ENCODE measurements at regions not wholly inside any gene's neighbourhood (a gene's known extent, or its start where the extent isn't known, plus 50 kb on each side); places are given as distances from the start of the nearest gene placed in this dataset.

GRCh38 chr16:79543219-79543618, 57.3 kb downstream of the MAF start:
- H3K9me3 Mint-ChIP-seq = no peaks in the 10 kb centered on the region
- H3K4me3 Mint-ChIP-seq = no peak overlapping the region
- no peak overlapping the region for H3K27ac Mint-ChIP-seq
- peaks cover 9% of the 10 kb centered on the region for H3K27me3 Mint-ChIP-seq (ENCODE audit: low read depth)
- no peaks in the 10 kb centered on the region for H3K36me3 Mint-ChIP-seq (ENCODE audit: low read depth)
- H3K4me1 Mint-ChIP-seq (ENCODE audit: low read depth) = no peaks in the 10 kb centered on the region
- DNase-seq (ENCODE audit: low spot score) = no peak

DNA sequence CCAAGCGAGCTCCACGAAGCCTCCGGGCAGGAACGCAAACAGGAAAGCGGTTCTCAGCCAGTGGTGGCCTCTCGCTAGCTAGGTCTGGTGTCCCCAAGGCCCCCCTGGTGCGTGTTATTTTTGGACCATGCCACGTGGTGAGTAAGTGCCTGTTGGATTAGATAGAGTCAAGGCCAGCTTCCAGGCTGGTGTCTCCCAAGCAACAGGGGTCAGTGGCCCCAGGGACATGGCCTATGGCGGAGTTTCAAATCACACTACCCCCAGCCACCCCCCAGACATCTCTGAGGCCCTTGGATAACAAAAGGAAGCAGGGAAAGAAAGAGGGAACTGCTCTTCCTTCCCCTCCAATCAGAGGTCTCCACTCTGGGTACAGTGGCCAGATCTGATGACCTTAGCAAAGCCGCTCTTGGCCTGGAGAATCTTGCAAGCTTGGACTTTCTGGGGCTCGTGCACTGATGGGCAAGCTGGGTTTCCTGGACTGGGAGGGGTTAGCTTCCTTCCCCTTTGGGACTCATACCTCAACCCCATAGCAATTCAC, 58.2 kb downstream of the MAF start:
- H3K27ac Mint-ChIP-seq = no peak overlapping the region
- H3K36me3 Mint-ChIP-seq (ENCODE audit: low read depth) = no peaks in the 10 kb centered on the region
- no peaks in the 10 kb centered on the region for H3K9me3 Mint-ChIP-seq
- no peak overlapping the region for H3K4me3 Mint-ChIP-seq
- no peak for DNase-seq (ENCODE audit: low spot score)
- peaks cover 8% of the 10 kb centered on the region for H3K27me3 Mint-ChIP-seq (ENCODE audit: low read depth)
- no peaks in the 10 kb centered on the region for H3K4me1 Mint-ChIP-seq (ENCODE audit: low read depth)

DNA sequence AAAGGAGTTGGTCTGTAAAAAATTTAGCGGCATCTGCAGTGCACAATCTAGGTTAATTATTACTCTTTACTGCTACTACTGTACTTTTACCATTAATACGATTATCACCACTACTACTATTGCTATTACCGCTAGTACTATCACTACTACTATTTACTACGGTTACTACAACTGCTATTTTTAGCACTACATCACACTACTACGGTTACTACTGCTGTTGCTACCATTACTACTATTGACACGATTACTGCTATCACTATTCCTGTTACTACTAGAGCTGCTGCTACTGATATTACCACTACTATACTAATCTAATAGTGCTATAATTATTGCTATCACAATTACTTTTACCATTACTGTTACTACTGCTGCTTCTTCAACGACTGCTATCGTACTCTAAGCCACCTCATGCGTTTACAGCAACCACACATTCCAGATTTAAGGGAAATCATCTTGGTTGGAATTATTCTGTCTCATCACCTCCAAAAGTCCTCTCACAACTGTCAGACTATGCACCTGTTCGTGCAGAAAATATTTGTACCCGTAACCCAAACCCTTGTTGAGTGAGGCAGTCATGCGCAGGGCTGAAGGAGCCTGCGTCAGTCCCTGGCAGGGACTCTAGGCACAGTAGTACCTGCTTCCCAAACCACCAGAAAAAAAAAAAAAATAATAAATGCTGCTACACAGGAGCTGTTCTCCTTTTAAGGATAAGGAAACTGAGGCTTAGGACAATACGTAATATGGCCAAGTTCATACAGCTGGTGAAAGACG, 59.5 kb downstream of the MAF start:
- DNase-seq (ENCODE audit: low spot score) = no peak
- Mint-ChIP-seq H3K27ac (no peak overlapping the region), H3K36me3 (ENCODE audit: low read depth) (no peaks in the 10 kb centered on the region), H3K9me3 (no peaks in the 10 kb centered on the region), H3K4me3 (no peak overlapping the region), H3K4me1 (ENCODE audit: low read depth) (no peaks in the 10 kb centered on the region), H3K27me3 (ENCODE audit: low read depth) (peaks cover 2% of the 10 kb centered on the region)

- H3K4me1 Mint-ChIP-seq (ENCODE audit: low read depth) = no peaks in the 10 kb centered on the region
- H3K9me3 Mint-ChIP-seq = no peaks in the 10 kb centered on the region
- no peak for DNase-seq (ENCODE audit: low spot score)
- H3K27ac Mint-ChIP-seq = no peak overlapping the region
- H3K27me3 Mint-ChIP-seq (ENCODE audit: low read depth) = no peaks in the 10 kb centered on the region
- H3K4me3 Mint-ChIP-seq = no peak overlapping the region
- H3K36me3 Mint-ChIP-seq (ENCODE audit: low read depth) = no peaks in the 10 kb centered on the region
These were observed 63.0 kb downstream of the MAF start for GRCh38 chr16:79537584-79537983.

DNA sequence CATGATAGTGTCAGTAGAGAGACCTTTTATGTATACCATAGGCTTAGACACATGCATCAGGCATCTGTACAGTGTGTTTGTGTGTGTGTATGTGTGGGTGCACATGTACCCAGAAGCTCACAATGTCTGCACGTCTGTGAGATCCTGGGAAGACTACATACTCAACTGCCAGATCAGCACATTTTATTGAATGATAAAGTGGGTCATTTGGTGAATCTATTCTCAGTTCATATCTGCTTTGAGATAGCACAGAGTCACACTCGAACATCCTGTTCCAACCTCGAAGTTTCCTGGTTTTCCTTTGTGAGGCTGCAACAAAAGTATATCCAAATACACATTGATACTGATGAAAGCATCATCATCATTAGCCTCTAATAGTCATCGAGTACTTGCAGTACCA, 63.6 kb downstream of the MAF start:
- H3K9me3 Mint-ChIP-seq = no peaks in the 10 kb centered on the region
- H3K4me1 Mint-ChIP-seq (ENCODE audit: low read depth) = no peaks in the 10 kb centered on the region
- no peaks in the 10 kb centered on the region for H3K27me3 Mint-ChIP-seq (ENCODE audit: low read depth)
- no peaks in the 10 kb centered on the region for H3K36me3 Mint-ChIP-seq (ENCODE audit: low read depth)
- no peak overlapping the region for H3K27ac Mint-ChIP-seq
- no peak overlapping the region for H3K4me3 Mint-ChIP-seq
- no peak for DNase-seq (ENCODE audit: low spot score)

DNA sequence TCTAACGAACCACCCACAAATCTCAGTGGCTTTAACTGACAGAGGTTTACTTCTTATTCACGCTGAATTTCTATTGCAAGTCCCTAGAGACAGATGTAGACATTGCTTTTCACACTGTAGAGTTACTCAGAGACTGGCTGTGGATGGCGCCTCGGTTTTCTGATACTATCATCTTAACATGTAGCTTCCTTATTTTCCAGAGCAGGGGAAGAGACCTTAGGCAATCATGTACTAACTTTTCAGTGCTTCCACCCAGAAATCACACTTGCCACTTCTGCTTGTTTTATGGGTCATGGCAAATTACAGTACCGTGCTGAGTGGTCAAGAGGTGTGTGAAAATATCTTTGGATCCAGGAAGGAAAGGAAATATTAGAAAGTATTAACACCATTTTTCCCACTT, 65.4 kb downstream of the MAF start:
- Mint-ChIP-seq H3K9me3 (no peaks in the 10 kb centered on the region), H3K4me3 (no peak overlapping the region), H3K27ac (no peak overlapping the region), H3K27me3 (ENCODE audit: low read depth) (no peaks in the 10 kb centered on the region), H3K4me1 (ENCODE audit: low read depth) (no peaks in the 10 kb centered on the region), H3K36me3 (ENCODE audit: low read depth) (no peaks in the 10 kb centered on the region)
- no peak for DNase-seq (ENCODE audit: low spot score)

DNA sequence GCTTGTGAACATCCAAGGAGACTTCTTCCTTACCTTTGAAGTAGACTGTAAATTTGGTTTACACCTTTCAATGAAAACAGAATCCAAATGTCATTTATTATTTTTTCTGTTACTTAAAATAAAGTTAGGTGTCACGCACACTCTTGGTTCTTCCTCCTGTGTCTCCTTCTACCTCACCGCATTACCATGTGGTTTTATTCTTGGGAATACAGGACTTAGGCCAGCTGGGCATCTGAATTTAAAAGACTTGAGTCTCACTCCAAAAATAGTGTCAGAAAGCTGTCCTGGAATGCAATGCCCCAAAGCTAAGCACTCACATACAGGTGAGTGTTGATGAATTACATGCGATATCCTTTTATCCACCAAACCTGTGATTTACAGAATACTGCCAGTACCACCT, 66.4 kb downstream of the MAF start:
- Mint-ChIP-seq H3K27me3 (ENCODE audit: low read depth) (no peaks in the 10 kb centered on the region), H3K9me3 (no peaks in the 10 kb centered on the region), H3K36me3 (ENCODE audit: low read depth) (no peaks in the 10 kb centered on the region), H3K27ac (no peak overlapping the region), H3K4me1 (ENCODE audit: low read depth) (no peaks in the 10 kb centered on the region), H3K4me3 (no peak overlapping the region)
- no peak for DNase-seq (ENCODE audit: low spot score)

GRCh38 chr16:79533292-79533691, 67.2 kb downstream of the MAF start:
- no peak for DNase-seq (ENCODE audit: low spot score)
- no peaks in the 10 kb centered on the region for H3K4me1 Mint-ChIP-seq (ENCODE audit: low read depth)
- no peaks in the 10 kb centered on the region for H3K9me3 Mint-ChIP-seq
- no peaks in the 10 kb centered on the region for H3K36me3 Mint-ChIP-seq (ENCODE audit: low read depth)
- no peak overlapping the region for H3K4me3 Mint-ChIP-seq
- H3K27ac Mint-ChIP-seq = no peak overlapping the region
- H3K27me3 Mint-ChIP-seq (ENCODE audit: low read depth) = peaks cover 2% of the 10 kb centered on the region

- Mint-ChIP-seq H3K27ac (no peak overlapping the region), H3K36me3 (ENCODE audit: low read depth) (no peaks in the 10 kb centered on the region), H3K4me1 (ENCODE audit: low read depth) (no peaks in the 10 kb centered on the region), H3K27me3 (ENCODE audit: low read depth) (peaks cover 2% of the 10 kb centered on the region), H3K9me3 (no peaks in the 10 kb centered on the region), H3K4me3 (no peak overlapping the region)
- no peak for DNase-seq (ENCODE audit: low spot score)
These were observed 67.8 kb downstream of the MAF start for GRCh38 chr16:79532785-79533184.

- H3K27ac Mint-ChIP-seq = no peak overlapping the region
- DNase-seq (ENCODE audit: low spot score) = no peak
- no peaks in the 10 kb centered on the region for H3K4me1 Mint-ChIP-seq (ENCODE audit: low read depth)
- H3K27me3 Mint-ChIP-seq (ENCODE audit: low read depth) = peaks cover 2% of the 10 kb centered on the region
- no peaks in the 10 kb centered on the region for H3K9me3 Mint-ChIP-seq
- H3K36me3 Mint-ChIP-seq (ENCODE audit: low read depth) = no peaks in the 10 kb centered on the region
- no peak overlapping the region for H3K4me3 Mint-ChIP-seq
These were observed 68.3 kb downstream of the MAF start for GRCh38 chr16:79532273-79532672.

DNA sequence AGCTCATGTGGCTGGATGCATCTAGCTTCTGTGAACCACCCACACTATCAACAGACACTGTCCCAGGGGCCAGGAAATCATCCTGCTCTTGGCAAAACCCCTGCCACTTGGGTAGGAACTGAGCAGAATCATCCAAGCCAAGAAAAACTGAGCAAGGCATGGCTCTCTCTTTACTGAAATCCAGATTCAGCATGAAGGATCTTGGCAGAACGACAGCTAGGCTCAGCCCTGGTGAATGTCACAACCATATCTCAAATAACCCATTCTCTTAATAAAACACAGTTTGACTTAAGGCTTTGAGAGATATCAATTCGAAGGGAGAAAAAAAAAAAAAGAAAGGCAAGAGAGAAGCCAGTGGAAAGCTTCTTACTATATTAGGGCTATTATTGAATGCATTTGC, 72.2 kb downstream of the MAF start:
- no peaks in the 10 kb centered on the region for H3K4me1 Mint-ChIP-seq (ENCODE audit: low read depth)
- peaks cover 8% of the 10 kb centered on the region for H3K27me3 Mint-ChIP-seq (ENCODE audit: low read depth)
- H3K4me3 Mint-ChIP-seq = no peak overlapping the region
- H3K27ac Mint-ChIP-seq = no peak overlapping the region
- H3K9me3 Mint-ChIP-seq = no peaks in the 10 kb centered on the region
- H3K36me3 Mint-ChIP-seq (ENCODE audit: low read depth) = no peaks in the 10 kb centered on the region
- no peak for DNase-seq (ENCODE audit: low spot score)

DNA sequence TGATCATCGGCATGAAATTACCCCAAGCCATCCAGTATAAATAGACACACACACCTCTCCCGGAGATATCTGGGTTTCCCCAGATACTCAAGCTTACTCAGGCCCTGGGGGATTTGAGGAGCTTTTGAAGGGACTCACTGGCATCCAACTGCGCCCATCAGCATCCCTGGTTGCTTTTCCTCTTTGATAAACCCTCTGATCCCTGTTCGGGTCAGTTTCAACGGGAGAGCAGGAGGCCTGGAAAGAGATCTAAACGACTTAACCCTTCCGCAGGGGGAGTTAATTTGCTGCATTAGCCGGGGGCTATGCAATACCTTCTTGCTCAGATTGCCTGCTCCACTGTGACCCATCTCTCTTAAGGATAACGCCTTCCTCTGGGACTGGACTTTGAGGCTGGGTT, 76.6 kb downstream of the MAF start:
- H3K4me1 Mint-ChIP-seq (ENCODE audit: low read depth) = peaks cover 7% of the 10 kb centered on the region
- no peaks in the 10 kb centered on the region for H3K9me3 Mint-ChIP-seq
- no peak overlapping the region for H3K4me3 Mint-ChIP-seq
- H3K27me3 Mint-ChIP-seq (ENCODE audit: low read depth) = peaks cover 17% of the 10 kb centered on the region
- no peak for DNase-seq (ENCODE audit: low spot score)
- no peaks in the 10 kb centered on the region for H3K36me3 Mint-ChIP-seq (ENCODE audit: low read depth)
- H3K27ac Mint-ChIP-seq = no peak overlapping the region

- no peak for DNase-seq (ENCODE audit: low spot score)
- Mint-ChIP-seq H3K4me1 (ENCODE audit: low read depth) (peaks cover 7% of the 10 kb centered on the region), H3K36me3 (ENCODE audit: low read depth) (no peaks in the 10 kb centered on the region), H3K4me3 (no peak overlapping the region), H3K27me3 (ENCODE audit: low read depth) (peaks cover 10% of the 10 kb centered on the region), H3K27ac (no peak overlapping the region), H3K9me3 (no peaks in the 10 kb centered on the region)
These were observed 81.1 kb downstream of the MAF start for GRCh38 chr16:79519448-79519847.

DNA sequence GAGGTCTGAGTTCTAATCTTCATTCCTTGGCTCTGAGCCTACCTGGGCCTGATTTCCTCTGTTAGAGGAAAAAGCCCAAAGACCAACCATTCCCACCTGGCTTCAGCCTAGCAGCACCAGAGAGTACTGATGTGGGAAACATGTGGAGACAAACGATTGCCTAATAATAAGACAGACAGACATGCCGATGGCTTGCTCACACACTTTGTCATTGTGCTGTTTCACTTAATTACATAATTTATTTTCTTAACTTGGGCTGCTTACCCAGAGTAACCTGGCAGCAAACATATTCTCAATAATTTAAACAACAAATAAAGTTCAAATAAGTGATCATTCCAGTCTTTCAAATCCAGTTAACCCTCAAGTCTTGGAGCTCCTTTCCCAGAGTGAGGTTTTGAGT, 83.4 kb downstream of the MAF start:
- no peaks in the 10 kb centered on the region for H3K9me3 Mint-ChIP-seq
- no peak overlapping the region for H3K27ac Mint-ChIP-seq
- H3K36me3 Mint-ChIP-seq (ENCODE audit: low read depth) = no peaks in the 10 kb centered on the region
- DNase-seq (ENCODE audit: low spot score) = no peak
- H3K4me3 Mint-ChIP-seq = no peak overlapping the region
- peaks cover 11% of the 10 kb centered on the region for H3K27me3 Mint-ChIP-seq (ENCODE audit: low read depth)
- H3K4me1 Mint-ChIP-seq (ENCODE audit: low read depth) = peaks cover 7% of the 10 kb centered on the region

DNA sequence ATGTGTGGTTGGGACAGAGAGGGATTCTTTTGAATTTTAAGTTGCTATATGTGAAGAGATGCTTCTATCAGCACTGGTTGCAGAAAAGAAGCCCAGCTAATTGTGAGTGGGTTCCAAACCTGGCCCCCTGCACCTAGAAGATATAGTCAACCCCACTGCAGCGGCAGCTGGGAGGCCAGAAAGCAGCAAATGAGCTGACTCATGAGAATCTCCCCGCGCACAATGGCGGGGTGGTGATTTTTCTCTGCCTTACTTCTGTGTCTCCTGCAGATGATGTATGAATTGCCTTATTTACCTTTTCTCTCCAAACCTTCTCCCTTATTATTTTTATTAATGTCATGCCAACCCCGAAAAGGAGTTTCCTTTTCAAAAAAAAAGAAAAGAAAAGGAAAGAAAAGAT, 89.7 kb downstream of the MAF start:
- no peak for DNase-seq (ENCODE audit: low spot score)
- Mint-ChIP-seq H3K27me3 (ENCODE audit: low read depth) (peaks cover 6% of the 10 kb centered on the region), H3K4me3 (no peak overlapping the region), H3K4me1 (ENCODE audit: low read depth) (no peaks in the 10 kb centered on the region), H3K9me3 (no peaks in the 10 kb centered on the region), H3K36me3 (ENCODE audit: low read depth) (no peaks in the 10 kb centered on the region), H3K27ac (no peak overlapping the region)
